ENCODE measurements at regions not wholly inside any gene's neighbourhood (a gene's known extent, or its start where the extent isn't known, plus 50 kb on each side); places are given as distances from the start of the nearest gene placed in this dataset.

DNA sequence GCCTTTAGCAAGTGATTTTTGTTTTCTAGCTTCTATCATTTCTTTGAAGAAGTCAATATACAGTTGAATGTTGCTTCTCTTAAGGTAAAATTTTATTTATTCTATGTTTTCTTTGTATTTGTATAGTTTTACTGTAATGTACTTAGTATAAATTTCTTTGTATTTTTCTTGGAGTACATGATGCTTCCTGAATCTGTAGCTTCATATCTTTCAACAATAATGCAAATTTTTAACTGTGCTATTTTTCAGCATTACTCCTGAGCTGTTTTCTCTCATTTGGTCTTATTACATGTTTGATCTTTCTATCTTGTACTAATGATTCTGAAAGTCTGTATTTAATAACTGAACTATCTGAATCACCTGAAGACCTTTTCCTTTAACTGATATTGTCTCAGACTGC, 253.9 kb upstream of the NXPH2 start:
- Mint-ChIP-seq H3K27me3 (ENCODE audit: unreplicated experiment) (peaks cover 3% of the 10 kb centered on the region), H3K36me3 (ENCODE audit: unreplicated experiment) (no peaks in the 10 kb centered on the region), H3K4me1 (ENCODE audit: low read depth, unreplicated experiment) (peaks cover 5% of the 10 kb centered on the region)

GRCh38 chr2:139033300-139033699, 253.1 kb upstream of the NXPH2 start:
- no peak overlapping the region for H3K27ac Mint-ChIP-seq (ENCODE audit: unreplicated experiment)
- TF ChIP-seq CTCF (IDR thresholded peaks at IDR 0.05; ENCODE audit: partially characterized antibody, unreplicated experiment), result no peak
- no peaks in the 10 kb centered on the region for H3K9me3 Mint-ChIP-seq (ENCODE audit: unreplicated experiment)
- H3K4me1 Mint-ChIP-seq (ENCODE audit: low read depth, unreplicated experiment), result peaks cover 5% of the 10 kb centered on the region
- no peak overlapping the region for H3K4me3 Mint-ChIP-seq (ENCODE audit: unreplicated experiment)
- DNase-seq, result no peak
- no peaks in the 10 kb centered on the region for H3K36me3 Mint-ChIP-seq (ENCODE audit: unreplicated experiment)
- peaks cover 3% of the 10 kb centered on the region for H3K27me3 Mint-ChIP-seq (ENCODE audit: unreplicated experiment)

More for the DNA sequence above, 253.9 kb upstream of the NXPH2 start:
- H3K27ac Mint-ChIP-seq (ENCODE audit: unreplicated experiment), result no peak overlapping the region
- H3K4me3 Mint-ChIP-seq (ENCODE audit: unreplicated experiment), result no peak overlapping the region
- no peaks in the 10 kb centered on the region for H3K9me3 Mint-ChIP-seq (ENCODE audit: unreplicated experiment)
- no peak for DNase-seq
- no peak for TF ChIP-seq CTCF (IDR thresholded peaks at IDR 0.05; ENCODE audit: partially characterized antibody, unreplicated experiment)

GRCh38 chr2:139031722-139032121, 251.5 kb upstream of the NXPH2 start:
- H3K36me3 Mint-ChIP-seq (ENCODE audit: unreplicated experiment), result no peaks in the 10 kb centered on the region
- peak overlapping the region; percentile 76 for H3K27ac Mint-ChIP-seq (ENCODE audit: unreplicated experiment)
- H3K4me1 Mint-ChIP-seq (ENCODE audit: low read depth, unreplicated experiment), result peaks cover 5% of the 10 kb centered on the region
- no peak for TF ChIP-seq CTCF (IDR thresholded peaks at IDR 0.05; ENCODE audit: partially characterized antibody, unreplicated experiment)
- no peaks in the 10 kb centered on the region for H3K9me3 Mint-ChIP-seq (ENCODE audit: unreplicated experiment)
- DNase-seq, result peak; percentile 19
- H3K27me3 Mint-ChIP-seq (ENCODE audit: unreplicated experiment), result peaks cover 3% of the 10 kb centered on the region
- H3K4me3 Mint-ChIP-seq (ENCODE audit: unreplicated experiment), result no peak overlapping the region

DNA sequence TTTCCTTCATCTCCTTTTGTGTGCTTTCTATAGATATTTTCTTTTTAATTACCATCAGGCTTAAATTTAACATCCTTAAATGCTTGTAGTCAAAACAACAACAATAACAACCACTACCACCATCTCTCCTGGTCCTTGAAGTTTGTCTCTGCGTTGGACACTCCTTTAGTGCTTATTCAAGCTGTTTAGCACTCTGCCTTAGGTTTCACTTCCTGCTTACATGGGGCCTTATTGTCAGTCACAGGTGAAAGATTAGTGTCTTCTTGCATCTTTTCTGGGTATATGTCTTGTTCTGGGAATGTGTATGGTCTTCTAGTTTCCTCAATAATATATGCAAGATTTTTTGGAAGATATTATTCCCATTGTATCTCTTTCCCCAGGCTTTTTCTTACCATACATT, 240.1 kb upstream of the NXPH2 start:
- H3K36me3 Mint-ChIP-seq (ENCODE audit: unreplicated experiment), result peaks cover 19% of the 10 kb centered on the region

GRCh38 chr2:139018252-139018651, 238.1 kb upstream of the NXPH2 start:
- Mint-ChIP-seq H3K9me3 (ENCODE audit: unreplicated experiment) (peaks cover 4% of the 10 kb centered on the region), H3K27me3 (ENCODE audit: unreplicated experiment) (no peaks in the 10 kb centered on the region), H3K36me3 (ENCODE audit: unreplicated experiment) (peaks cover 19% of the 10 kb centered on the region), H3K27ac (ENCODE audit: unreplicated experiment) (no peak overlapping the region), H3K4me1 (ENCODE audit: low read depth, unreplicated experiment) (no peaks in the 10 kb centered on the region), H3K4me3 (ENCODE audit: unreplicated experiment) (no peak overlapping the region)
- DNase-seq, result no peak
- no peak for TF ChIP-seq CTCF (IDR thresholded peaks at IDR 0.05; ENCODE audit: partially characterized antibody, unreplicated experiment)

More for the DNA sequence above, 240.1 kb upstream of the NXPH2 start:
- no peaks in the 10 kb centered on the region for H3K27me3 Mint-ChIP-seq (ENCODE audit: unreplicated experiment)
- H3K9me3 Mint-ChIP-seq (ENCODE audit: unreplicated experiment), result peaks cover 4% of the 10 kb centered on the region
- TF ChIP-seq CTCF (IDR thresholded peaks at IDR 0.05; ENCODE audit: partially characterized antibody, unreplicated experiment), result no peak
- H3K27ac Mint-ChIP-seq (ENCODE audit: unreplicated experiment), result no peak overlapping the region
- H3K4me1 Mint-ChIP-seq (ENCODE audit: low read depth, unreplicated experiment), result no peaks in the 10 kb centered on the region
- H3K4me3 Mint-ChIP-seq (ENCODE audit: unreplicated experiment), result no peak overlapping the region
- DNase-seq, result no peak

Data from glutamatergic neuron (in vitro differentiated cells).